GM10248 (cell line): ENCODE measurements at regions not wholly inside any gene's neighbourhood (a gene's known extent, or its start where the extent isn't known, plus 50 kb on each side); places are given as distances from the start of the nearest gene placed in this dataset.

Source experiments
- CTCF ChIA-PET: fragments of 300-600 bp; sonication (Branson Sonifier 250); formaldehyde crosslinking; extraction: SDS; loops from one replicate; lab custom pipeline; 2021; ENCODE audit warnings: antibody characterized with exemption; lab: Yijun Ruan, JAX
- POLR2A ChIA-PET: fragments of 350-650 bp; sonication (Branson Sonifier 250); formaldehyde crosslinking; extraction: SDS; loops from one replicate; lab custom pipeline; 2020; ENCODE audit warnings: antibody characterized with exemption; lab: Yijun Ruan, JAX
- DNase-seq: peaks from one replicate; pipeline ENCODE4 v3.0.0; 2012; ENCODE audit errors: extremely low spot score
- TF ChIP-seq, protein P1 (sequence below): IDR thresholded peaks from 2 replicates; pipeline ENCODE4 v1.5.1; 2012; ENCODE audit warnings: mild to moderate bottlenecking, low read depth; ENCODE audit errors: extremely low read depth, missing control alignments, control extremely low read depth

DNA sequence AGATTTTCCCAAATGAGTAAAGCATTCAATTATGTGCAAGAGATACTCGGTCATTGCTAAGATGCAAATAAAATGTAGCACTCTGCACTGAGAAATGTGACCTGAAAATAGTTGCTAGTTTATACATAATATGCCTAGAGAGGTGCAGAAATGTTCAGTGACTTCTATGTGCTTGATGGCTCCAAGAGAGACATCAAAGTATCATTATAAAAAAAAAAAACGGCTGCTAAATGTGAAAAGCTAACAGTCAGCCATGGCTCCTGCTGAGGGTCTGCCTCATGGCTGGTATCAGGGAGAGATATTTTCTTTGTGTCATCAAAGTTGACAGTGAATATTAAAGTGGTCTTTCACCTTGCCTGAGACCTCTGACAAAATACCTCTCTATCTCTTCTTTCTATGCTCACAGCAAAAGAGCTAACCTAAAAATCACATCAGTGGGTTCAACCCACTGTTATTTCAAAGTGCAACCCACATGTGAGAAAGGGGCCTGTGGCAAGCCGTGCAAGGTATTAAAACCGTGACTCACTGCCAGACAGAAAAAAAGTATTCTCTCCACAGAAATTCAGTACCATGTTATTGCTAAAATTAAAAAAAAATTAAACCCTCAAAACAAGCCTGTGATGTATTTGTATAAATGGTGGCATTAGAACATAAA lies 259.0 kb downstream of the HIVEP2 start:
- CTCF ChIA-PET, result no interaction called here
- no peak for DNase-seq
- TF ChIP-seq, protein P1, sequence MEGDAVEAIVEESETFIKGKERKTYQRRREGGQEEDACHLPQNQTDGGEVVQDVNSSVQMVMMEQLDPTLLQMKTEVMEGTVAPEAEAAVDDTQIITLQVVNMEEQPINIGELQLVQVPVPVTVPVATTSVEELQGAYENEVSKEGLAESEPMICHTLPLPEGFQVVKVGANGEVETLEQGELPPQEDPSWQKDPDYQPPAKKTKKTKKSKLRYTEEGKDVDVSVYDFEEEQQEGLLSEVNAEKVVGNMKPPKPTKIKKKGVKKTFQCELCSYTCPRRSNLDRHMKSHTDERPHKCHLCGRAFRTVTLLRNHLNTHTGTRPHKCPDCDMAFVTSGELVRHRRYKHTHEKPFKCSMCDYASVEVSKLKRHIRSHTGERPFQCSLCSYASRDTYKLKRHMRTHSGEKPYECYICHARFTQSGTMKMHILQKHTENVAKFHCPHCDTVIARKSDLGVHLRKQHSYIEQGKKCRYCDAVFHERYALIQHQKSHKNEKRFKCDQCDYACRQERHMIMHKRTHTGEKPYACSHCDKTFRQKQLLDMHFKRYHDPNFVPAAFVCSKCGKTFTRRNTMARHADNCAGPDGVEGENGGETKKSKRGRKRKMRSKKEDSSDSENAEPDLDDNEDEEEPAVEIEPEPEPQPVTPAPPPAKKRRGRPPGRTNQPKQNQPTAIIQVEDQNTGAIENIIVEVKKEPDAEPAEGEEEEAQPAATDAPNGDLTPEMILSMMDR, result no peak
- POLR2A ChIA-PET, result no interaction called here

DNA sequence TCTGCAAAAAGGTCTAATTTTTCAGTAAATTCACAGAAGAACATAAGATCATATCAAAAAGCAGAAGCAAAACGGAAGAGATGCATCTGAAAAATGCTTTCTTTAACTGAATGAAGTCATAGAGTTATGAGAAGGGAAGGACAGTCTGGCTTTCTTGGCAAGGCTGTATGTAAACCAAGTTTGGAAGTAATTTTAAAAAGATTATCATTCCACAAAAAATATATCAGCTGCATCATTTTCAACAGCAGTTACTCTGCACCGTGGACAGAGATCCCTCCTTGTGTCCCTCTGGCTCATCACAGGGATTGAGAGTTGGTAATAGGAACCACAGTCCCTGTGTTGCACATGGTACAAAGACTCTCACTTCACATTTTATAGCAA lies 258.5 kb downstream of the HIVEP2 start:
- ChIA-PET CTCF (no interaction called here), POLR2A (no interaction called here)
- TF ChIP-seq, protein P1, result no peak
- DNase-seq, result no peak

DNA sequence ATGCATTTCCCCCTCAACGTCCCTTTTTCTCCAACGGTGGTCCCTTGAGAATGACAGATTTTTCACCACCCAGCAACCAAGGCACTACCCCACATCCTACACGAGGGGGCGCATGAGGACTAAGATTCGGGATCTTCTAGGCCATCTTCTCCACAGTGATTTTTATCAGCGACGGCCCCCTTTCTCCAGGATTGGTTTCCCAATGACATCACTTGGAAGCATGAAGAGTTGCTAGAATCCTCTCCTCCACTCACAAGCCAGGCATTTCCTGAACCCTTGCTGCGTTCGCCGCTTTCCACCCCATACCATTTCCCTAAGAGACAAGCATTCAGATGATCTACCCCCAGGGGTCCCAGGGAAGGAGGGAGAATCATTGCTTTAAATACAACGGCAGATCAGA lies 252.0 kb downstream of the HIVEP2 start:
- peak; percentile 41 for DNase-seq
- ChIA-PET CTCF (interaction anchor here (0.8 to 3.2 kb wide), 34 partner anchors 8 to 805 kb away, joined by 3 to 42 read pairs (median 4); no protein-coding TSS in a partner anchor), POLR2A (no interaction called here)
- TF ChIP-seq, protein P1, result peak; percentile 86

DNA sequence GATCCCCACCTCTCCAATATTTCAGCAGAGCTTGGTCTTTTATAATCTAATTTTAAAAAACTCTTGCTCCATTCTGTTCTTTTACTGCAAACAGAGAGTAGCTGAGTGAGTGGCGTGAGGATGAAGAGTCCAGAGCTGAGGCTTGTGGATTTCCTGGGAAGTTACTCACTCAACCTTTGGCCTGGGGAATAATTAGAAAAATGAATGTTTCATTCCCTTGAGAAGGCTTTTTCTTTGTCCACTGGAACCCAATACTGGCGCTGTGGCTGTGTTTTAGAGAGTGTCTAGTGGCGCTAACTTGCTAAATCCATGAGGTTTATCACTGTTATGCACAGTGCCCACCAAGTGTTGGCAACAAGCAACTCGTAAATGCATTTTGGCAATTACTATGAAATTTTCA lies 251.5 kb downstream of the HIVEP2 start:
- POLR2A ChIA-PET, result no interaction called here
- DNase-seq, result no peak
- CTCF ChIA-PET, result interaction anchor here (0.6 to 3.2 kb wide), 20 partner anchors 9 to 738 kb away, joined by 3 to 42 read pairs (median 5); no protein-coding TSS in a partner anchor
- TF ChIP-seq, protein P1, result no peak

DNA sequence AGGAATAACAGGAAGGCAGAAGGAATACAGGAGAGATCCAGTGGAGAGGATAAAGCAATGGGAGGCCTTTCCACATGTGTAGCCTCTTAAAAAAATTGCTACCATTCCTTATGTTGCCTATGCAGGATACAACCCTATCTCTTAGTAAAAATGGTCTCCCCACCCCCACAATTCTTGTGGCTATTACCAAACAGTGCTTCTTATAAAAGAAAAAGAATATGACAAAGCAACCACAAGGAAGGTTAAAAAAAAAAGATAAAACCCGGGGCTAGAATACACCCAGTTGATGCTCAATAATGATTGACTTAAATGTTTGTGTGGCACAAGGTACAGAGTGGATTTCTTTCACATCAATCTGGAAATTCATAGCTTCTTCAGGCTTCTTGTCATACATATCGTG lies 250.9 kb downstream of the HIVEP2 start:
- ChIA-PET CTCF (interaction anchor here (0.7 to 3.2 kb wide), 12 partner anchors 10 to 732 kb away, joined by 3 to 42 read pairs (median 4); no protein-coding TSS in a partner anchor), POLR2A (no interaction called here)
- TF ChIP-seq, protein P1, result no peak
- DNase-seq, result no peak

DNA sequence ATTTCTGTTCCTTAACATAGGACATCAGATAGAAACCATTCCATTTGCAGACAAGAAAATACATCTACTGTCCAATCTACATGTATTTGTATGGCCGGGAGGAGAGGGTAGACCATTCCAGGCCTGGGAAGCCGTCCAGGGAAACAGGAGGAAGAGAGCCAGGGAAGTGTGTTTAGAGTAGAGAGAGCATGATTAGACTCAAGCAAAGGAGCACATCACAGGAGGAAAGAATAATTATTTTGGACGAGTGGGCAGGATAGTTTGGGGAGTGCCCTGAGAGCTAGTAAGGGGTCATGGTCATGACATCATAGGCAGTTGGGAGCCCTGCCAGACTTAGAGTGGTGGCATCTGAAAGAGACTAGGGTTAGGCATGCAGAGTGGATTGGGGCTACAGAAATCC lies 250.0 kb downstream of the HIVEP2 start:
- CTCF ChIA-PET, result interaction anchor here (1.6 to 7.9 kb wide), 2 partner anchors 128 to 732 kb away, joined by 3 to 44 read pairs; no protein-coding TSS in a partner anchor
- TF ChIP-seq, protein P1, result no peak
- DNase-seq, result no peak
- POLR2A ChIA-PET, result no interaction called here
